Endothelial cell of umbilical vein (primary cell): ENCODE measurements at regions not wholly inside any gene's neighbourhood (a gene's known extent, or its start where the extent isn't known, plus 50 kb on each side); places are given as distances from the start of the nearest gene placed in this dataset.

ENCODE experiments used
- BruUV-seq: library from RNA; stranded (reverse); fragments of 400-500 nt; replicated peaks from 2 replicates; lab custom pipeline; 2021; lab: Mats Ljungman, UMichigan
- CTCF ChIA-PET: fragments of 300-600, 350-600 bp; sonication (Branson Sonifier 250); formaldehyde crosslinking; loops from one replicate; lab custom pipeline; 2021; ENCODE audit warnings: antibody characterized with exemption, inconsistent platforms; lab: Charles Lee
- POLR2A ChIA-PET: fragments of 300-600, 350-600 bp; sonication (Branson Sonifier 250); formaldehyde crosslinking; loops from one replicate; lab custom pipeline; 2021; ENCODE audit warnings: antibody characterized with exemption, inconsistent platforms; lab: Charles Lee
- DNase-seq: peaks from one replicate; pipeline ENCODE4 v3.0.0-alpha.2; 2011; ENCODE audit warnings: low read depth, low spot score
- FAIRE-seq: peaks from 2 replicates; lab custom pipeline; 2011; peaks lifted over from hg19 to GRCh38; lab: Jason Lieb, UNC
- H2AFZ ChIP-seq: 2 replicates; pipeline ENCODE4 v1.6.0; 2012; ENCODE audit warnings: low read depth, low read length, control low read depth, inconsistent platforms
- H3K27ac ChIP-seq: 2 replicates; pipeline ENCODE4 v1.5.1; 2011; ENCODE audit warnings: low read depth, mild to moderate bottlenecking, control low read depth, low read length, moderate library complexity; ENCODE audit not compliant: insufficient read depth
- H3K27me3 ChIP-seq, 2 experiments: 2 replicates each; pipeline versions ENCODE4 v1.6.0 to v1.6.1; 2011; ENCODE audit warnings: low read length in 2 of 2, mixed read lengths in 1 of 2; ENCODE audit not compliant: control insufficient read depth in 2 of 2, insufficient read depth in 2 of 2
- H3K36me3 ChIP-seq, 2 experiments: 2 replicates in 1 of 2; 3 replicates in 1 of 2; pipeline ENCODE4 v1.5.1; 2011; ENCODE audit warnings: low read length in 2 of 2, mild to moderate bottlenecking in 1 of 2, moderate library complexity in 1 of 2; ENCODE audit not compliant: control insufficient read depth in 2 of 2, insufficient read depth in 2 of 2; ENCODE audit errors: extremely low read depth in 1 of 2
- H3K4me1 ChIP-seq: 3 replicates; pipeline ENCODE4 v1.5.1; 2011; ENCODE audit warnings: mild to moderate bottlenecking, low read length; ENCODE audit not compliant: control insufficient read depth, insufficient read depth; ENCODE audit errors: extremely low read depth
- H3K4me2 ChIP-seq: 2 replicates; pipeline ENCODE4 v1.6.1; 2011; ENCODE audit warnings: low read length, control low read depth, mixed read lengths; ENCODE audit not compliant: insufficient read depth
- H3K4me3 ChIP-seq, 3 experiments: fragments of 200-600 bp in 1 of 3; sonication (generic), shearing (Covaris generic) in 1 of 3; replicated peaks in 1 of 3; 2 replicates each; pipeline ENCODE4 v1.5.1; 2011 to 2016; ENCODE audit warnings: control low read depth in 3 of 3, low read length in 3 of 3, mild to moderate bottlenecking in 2 of 3, inconsistent platforms in 1 of 3, low read depth in 1 of 3, moderate library complexity in 1 of 3; ENCODE audit not compliant: insufficient read depth in 1 of 3
- H3K79me2 ChIP-seq: 2 replicates; pipeline ENCODE4 v1.6.0; 2012; ENCODE audit warnings: low read length, inconsistent platforms; ENCODE audit not compliant: control insufficient read depth, insufficient read depth
- H3K9ac ChIP-seq: replicated peaks from 2 replicates; pipeline ENCODE3; 2011; ENCODE audit warnings: low read length, control low read depth; ENCODE audit not compliant: insufficient read depth; ENCODE audit errors: extremely low read depth
- H3K9me1 ChIP-seq: replicated peaks from 3 replicates; pipeline ENCODE4 v1.6.0; 2011; ENCODE audit warnings: mild to moderate bottlenecking, low read length; ENCODE audit not compliant: control insufficient read depth, insufficient read depth; ENCODE audit errors: extremely low read depth
- H3K9me3 ChIP-seq: replicated peaks from 2 replicates; pipeline ENCODE4 v1.5.1; 2012; ENCODE audit warnings: low read length, inconsistent platforms; ENCODE audit not compliant: control insufficient read depth, insufficient read depth
- H4K20me1 ChIP-seq: replicated peaks from 2 replicates; pipeline ENCODE3; 2011; ENCODE audit warnings: mild to moderate bottlenecking, low read length; ENCODE audit not compliant: control insufficient read depth, insufficient read depth; ENCODE audit errors: extremely low read depth
- CTCF ChIP-seq, 2 donors: IDR thresholded peaks; 1 replicate in 1 of 2; 2 replicates in 1 of 2; pipeline ENCODE4 v1.5.1; 2011; ENCODE audit warnings: low read length in 2 of 2, mild to moderate bottlenecking in 2 of 2, moderate library complexity in 2 of 2, control low read depth in 1 of 2, inconsistent platforms in 1 of 2, low read depth in 1 of 2; ENCODE audit not compliant: insufficient read depth in 1 of 2; ENCODE audit errors: extremely low read depth in 1 of 2
- EZH2 ChIP-seq: IDR thresholded peaks from 2 replicates; pipeline ENCODE4 v1.6.1; 2012; ENCODE audit warnings: borderline replicate concordance, low read depth, mild to moderate bottlenecking, moderate library complexity, low read length, inconsistent platforms; ENCODE audit not compliant: severe bottlenecking
- FOS ChIP-seq: IDR thresholded peaks from 2 replicates; pipeline ENCODE4 v1.6.1; 2011; ENCODE audit warnings: mild to moderate bottlenecking, low read length, moderate library complexity, borderline replicate concordance; ENCODE audit not compliant: insufficient read depth
- GATA2 ChIP-seq: IDR thresholded peaks from 2 replicates; pipeline ENCODE4 v1.7.0; 2011; ENCODE audit warnings: low read depth, mild to moderate bottlenecking, moderate library complexity, mixed read lengths, low read length; ENCODE audit not compliant: insufficient read length, insufficient read depth
- JUN ChIP-seq: IDR thresholded peaks from 2 replicates; pipeline ENCODE4 v1.6.1; 2011; ENCODE audit warnings: borderline replicate concordance, low read depth; ENCODE audit not compliant: insufficient read length, insufficient read depth
- MYC ChIP-seq: IDR thresholded peaks from one replicate; pipeline ENCODE4 v1.6.1; 2011; ENCODE audit warnings: mild to moderate bottlenecking, low read depth, low read length
- POLR2A ChIP-seq: IDR thresholded peaks from 2 replicates; pipeline ENCODE4 v1.6.1; 2012; ENCODE audit warnings: low read depth, mild to moderate bottlenecking, control low read depth, low read length
- POLR2AphosphoS5 ChIP-seq: IDR thresholded peaks from 2 replicates; pipeline ENCODE4 v1.6.1; 2012; ENCODE audit warnings: low read depth, mild to moderate bottlenecking, control low read depth, low read length, moderate library complexity; ENCODE audit not compliant: insufficient read depth
- dilution Hi-C: fragments of 300-500 bp; cut with MboI; formaldehyde crosslinking; loops from one replicate; pipeline ENCODE4 v1.15.0; 2019; ENCODE audit warnings: low sequenced_read_pairs; ENCODE audit not compliant: extremely low pct_ligation_motif_present
- intact Hi-C: fragments of 100-400 bp; cut with micrococcal nuclease; formaldehyde crosslinking; loops from one replicate; pipeline ENCODE4 v1.10.0; 2022
- TF ChIP-seq, protein P1 (sequence below): IDR thresholded peaks from 2 replicates; pipeline ENCODE4 v1.6.1; 2011; ENCODE audit not compliant: insufficient read depth, insufficient read length

DNA sequence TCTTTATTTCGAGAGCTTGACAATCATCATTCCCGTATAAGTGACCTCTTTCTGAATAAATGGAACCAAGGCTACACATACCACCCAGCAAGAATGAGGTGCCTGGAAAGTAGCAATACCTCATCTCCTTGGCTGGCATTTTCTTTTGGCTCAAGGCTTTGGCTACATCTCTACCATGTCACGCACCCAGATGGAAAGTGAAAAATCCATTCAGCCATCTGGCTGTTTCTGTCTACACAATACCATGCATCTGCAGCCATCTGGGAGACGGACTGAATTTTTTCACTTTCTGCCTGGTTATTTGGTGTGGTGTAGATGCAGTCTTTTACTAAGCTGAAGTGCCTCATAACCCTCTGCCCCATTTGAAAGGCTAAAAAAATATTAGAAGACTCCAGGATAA, 566.9 kb downstream of the BCL11A start:
- H3K27me3 ChIP-seq = no peaks in the 10 kb centered on the region
- dilution Hi-C loops (no loop called here), intact Hi-C loops (no loop called here)
- peaks cover 2% of the 10 kb centered on the region for H3K9me3 ChIP-seq
- ChIA-PET CTCF (no interaction called here), POLR2A (no interaction called here)
- no peaks in the 10 kb centered on the region for H4K20me1 ChIP-seq
- no peak overlapping the region for H3K4me2 ChIP-seq
- no peak for FAIRE-seq
- H3K36me3 ChIP-seq = no peaks in the 10 kb centered on the region
- DNase-seq = no peak
- H3K27ac ChIP-seq = no peak overlapping the region
- no peak overlapping the region for H3K9ac ChIP-seq
- no peaks in the 10 kb centered on the region for H3K9me1 ChIP-seq
- no peak overlapping the region for H3K4me3 ChIP-seq
- H3K4me1 ChIP-seq = no peaks in the 10 kb centered on the region
- BruUV-seq = no TSS peak
- H2AFZ ChIP-seq = no peak overlapping the region
- no peaks in the 10 kb centered on the region for H3K79me2 ChIP-seq
- no peak for TF ChIP-seq JUN
- TF ChIP-seq, protein P1, sequence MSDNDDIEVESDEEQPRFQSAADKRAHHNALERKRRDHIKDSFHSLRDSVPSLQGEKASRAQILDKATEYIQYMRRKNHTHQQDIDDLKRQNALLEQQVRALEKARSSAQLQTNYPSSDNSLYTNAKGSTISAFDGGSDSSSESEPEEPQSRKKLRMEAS = no peak

DNA sequence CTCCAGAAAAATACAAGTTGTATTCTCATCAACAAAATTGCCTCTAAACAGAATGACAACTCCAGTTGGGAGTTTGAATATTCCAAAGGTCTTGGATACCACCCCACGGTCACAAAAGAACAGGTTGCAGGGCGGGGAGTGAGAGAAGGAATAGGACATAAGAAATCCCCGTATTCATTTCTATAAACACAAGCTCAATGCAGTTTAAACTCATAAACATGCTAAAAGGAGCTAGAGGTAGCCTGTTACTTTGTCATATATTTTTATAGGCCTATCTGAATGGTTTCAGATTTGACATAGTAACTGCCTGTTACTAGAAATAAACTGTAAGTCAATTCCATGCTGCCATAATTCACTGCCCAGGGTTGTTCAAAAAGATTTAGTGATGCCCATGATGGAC, 567.5 kb downstream of the BCL11A start:
- CTCF ChIA-PET = no interaction called here
- no peaks in the 10 kb centered on the region for H3K36me3 ChIP-seq
- DNase-seq = no peak
- no peaks in the 10 kb centered on the region for H3K9me1 ChIP-seq
- H2AFZ ChIP-seq = no peak overlapping the region
- POLR2A ChIA-PET = no interaction called here
- TF ChIP-seq GATA2 = no peak
- TF ChIP-seq FOS = no peak
- TF ChIP-seq, protein P1 = no peak
- no peak for TF ChIP-seq EZH2
- no peak for TF ChIP-seq CTCF (IDR thresholded peaks at IDR 0.05; ENCODE audit: extremely low read depth in 1 of 2, insufficient read depth in 1 of 2, low read depth in 1 of 2, low read length in 2 of 2)
- no peak for TF ChIP-seq POLR2A
- no peak for TF ChIP-seq POLR2AphosphoS5
- TF ChIP-seq MYC = no peak
- no peak for TF ChIP-seq JUN
- no peaks in the 10 kb centered on the region for H3K79me2 ChIP-seq
- no peaks in the 10 kb centered on the region for H4K20me1 ChIP-seq
- intact Hi-C loops (no loop called here), dilution Hi-C loops (no loop called here)
- H3K4me1 ChIP-seq = no peaks in the 10 kb centered on the region
- no TSS peak for BruUV-seq
- H3K4me3 ChIP-seq = no peak overlapping the region
- H3K27ac ChIP-seq = no peak overlapping the region
- no peak for FAIRE-seq
- peaks cover 2% of the 10 kb centered on the region for H3K9me3 ChIP-seq
- no peak overlapping the region for H3K4me2 ChIP-seq
- H3K27me3 ChIP-seq = no peaks in the 10 kb centered on the region
- H3K9ac ChIP-seq = no peak overlapping the region
